G401 (cell line): ENCODE measurements at regions not wholly inside any gene's neighbourhood (a gene's known extent, or its start where the extent isn't known, plus 50 kb on each side); places are given as distances from the start of the nearest gene placed in this dataset.
"Not testable (repeated sequence)": the region's sequence is repeated elsewhere in the genome, so short reads cannot be mapped to it uniquely, and the experiment has no call there.

Experiments used
- DNase-seq: peaks from one replicate; pipeline ENCODE4 v3.0.0-alpha.2; 2015; ENCODE audit warnings: low spot score
- in situ Hi-C: cut with HindIII; loops from 2 replicates; pipeline ENCODE4 v1.10.0; 2016; ENCODE audit warnings: low sequenced_read_pairs, mixed read lengths

DNA sequence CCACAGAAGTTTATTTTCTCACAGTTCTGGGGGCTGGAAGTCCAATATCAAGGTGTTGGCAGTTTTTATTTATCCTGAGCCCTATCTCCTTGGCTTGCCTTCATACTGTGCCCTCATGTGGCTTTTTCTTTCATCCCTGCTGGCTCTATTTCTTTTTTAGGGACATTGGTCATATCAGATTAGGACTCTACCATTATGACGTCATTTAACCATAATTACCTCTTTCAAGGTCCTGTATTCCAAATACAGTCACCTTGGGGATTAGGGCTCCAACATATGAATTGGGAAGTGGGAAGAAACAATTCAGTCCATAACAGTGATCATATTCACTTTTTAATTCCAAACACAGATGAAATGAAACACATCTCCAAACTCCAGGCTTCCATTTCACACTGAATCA is 286.0 kb downstream of the SUCLG1 start:
- DNase-seq: no peak
- in situ Hi-C loops: no loop called here

DNA sequence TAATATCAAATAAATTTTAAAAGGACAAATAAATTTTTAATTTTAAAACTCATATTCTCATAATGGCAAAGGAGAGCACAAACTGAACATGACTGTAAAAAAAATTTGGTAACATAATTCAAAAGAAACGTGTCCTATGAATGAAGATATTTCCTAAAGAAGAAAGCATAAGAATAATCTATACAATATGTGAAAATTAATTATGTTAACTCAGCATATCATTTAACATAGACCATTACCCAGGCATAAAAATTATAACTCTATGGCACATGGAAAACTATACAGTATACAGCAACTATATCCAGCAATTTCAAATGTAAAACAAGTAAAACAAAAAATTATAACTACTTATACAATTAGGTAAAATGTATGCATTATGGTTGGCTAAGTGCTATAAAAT is 288.1 kb downstream of the SUCLG1 start:
- in situ Hi-C loops: no loop called here

DNA sequence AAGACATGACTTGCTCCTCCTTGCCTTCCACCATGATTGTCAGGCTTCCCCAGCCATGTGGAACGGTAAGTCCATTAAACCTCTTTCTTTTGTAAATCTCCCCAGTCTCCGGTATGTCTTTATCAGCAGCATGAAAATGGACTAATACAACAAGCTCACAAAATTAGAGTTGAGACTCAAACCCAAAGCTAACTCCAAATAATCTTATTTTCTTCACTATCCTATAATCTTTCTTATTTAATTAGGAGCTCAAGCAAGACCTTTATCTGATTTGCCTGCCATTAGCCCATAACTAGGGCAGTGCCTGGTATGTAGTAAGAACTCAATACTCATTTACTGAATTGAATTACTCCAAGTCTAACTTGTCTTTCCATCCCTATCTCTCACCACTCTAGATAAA is 289.2 kb downstream of the SUCLG1 start:
- in situ Hi-C loops: no loop called here
- no peak for DNase-seq

More for the DNA sequence above, 288.1 kb downstream of the SUCLG1 start:
- no peak for DNase-seq

GRCh38 chr2:84168552-84168951 is 290.5 kb downstream of the SUCLG1 start:
- DNase-seq, in situ Hi-C loops: not testable (repeated sequence)

- DNase-seq: no peak
- in situ Hi-C loops: no loop called here
Observed at GRCh38 chr2:84165256-84165655, 293.8 kb downstream of the SUCLG1 start.

DNA sequence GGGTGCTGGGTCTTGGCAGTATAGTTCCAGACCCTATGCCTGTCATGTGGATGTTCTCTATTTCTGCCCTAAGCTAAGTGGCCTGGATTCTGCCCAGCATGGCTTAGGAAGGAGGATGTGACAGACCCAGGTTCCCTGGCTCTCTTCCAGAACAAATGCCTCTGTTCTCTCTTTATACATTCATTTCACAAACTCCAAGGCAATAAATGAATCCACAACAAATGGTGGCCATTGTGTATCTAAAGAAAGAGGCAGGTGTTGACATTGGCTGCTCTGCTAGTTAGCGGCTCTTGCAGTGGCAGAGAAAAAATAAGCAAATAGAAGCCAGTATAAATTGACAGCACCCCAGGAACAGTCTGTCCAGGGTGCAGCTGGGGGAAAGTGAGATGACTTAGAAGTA is 298.6 kb downstream of the SUCLG1 start:
- in situ Hi-C loops: no loop called here
- no peak for DNase-seq

GRCh38 chr2:84158605-84159004 is 300.5 kb downstream of the SUCLG1 start:
- DNase-seq: no peak
- in situ Hi-C loops: no loop called here

DNA sequence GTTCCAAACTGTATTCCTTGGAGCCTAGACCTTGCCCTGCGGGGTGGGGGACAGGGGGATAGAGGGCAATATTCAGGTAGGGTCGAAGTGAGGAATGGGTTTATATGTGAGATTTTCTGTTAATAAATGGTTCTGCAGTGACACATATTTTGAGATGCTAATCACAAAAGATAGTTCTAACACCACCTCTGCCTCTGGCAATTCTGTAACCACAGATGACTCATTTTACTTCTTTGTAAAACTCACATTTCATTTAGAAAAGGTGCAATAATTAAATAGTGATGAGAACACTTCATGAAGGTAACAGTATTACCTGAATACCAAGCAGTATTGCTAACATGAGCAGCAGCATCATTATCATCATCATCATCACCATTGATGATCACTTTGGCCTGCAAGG is 306.6 kb downstream of the SUCLG1 start:
- no peak for DNase-seq

DNA sequence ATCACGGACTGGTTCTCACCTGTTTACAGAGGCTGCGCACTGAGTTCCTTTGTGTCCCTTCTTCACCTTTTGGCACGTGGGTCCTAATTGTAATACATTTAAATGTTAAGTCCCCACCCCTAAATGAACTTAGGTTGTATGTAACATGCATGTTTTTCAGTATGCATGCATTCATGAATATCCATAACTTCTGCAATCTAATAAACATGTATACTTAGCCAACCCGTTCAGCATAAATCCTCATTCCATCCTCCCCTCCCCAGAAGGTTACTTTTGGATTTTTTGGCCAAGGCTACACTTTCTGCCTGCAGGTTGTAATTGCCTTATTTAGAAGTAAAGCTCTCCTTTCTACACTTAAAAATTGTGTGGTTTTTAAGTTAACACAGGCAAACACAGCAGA is 314.7 kb downstream of the SUCLG1 start:
- in situ Hi-C loops: no loop called here
- DNase-seq: no peak

More for the DNA sequence above, 306.6 kb downstream of the SUCLG1 start:
- in situ Hi-C loops: no loop called here

DNA sequence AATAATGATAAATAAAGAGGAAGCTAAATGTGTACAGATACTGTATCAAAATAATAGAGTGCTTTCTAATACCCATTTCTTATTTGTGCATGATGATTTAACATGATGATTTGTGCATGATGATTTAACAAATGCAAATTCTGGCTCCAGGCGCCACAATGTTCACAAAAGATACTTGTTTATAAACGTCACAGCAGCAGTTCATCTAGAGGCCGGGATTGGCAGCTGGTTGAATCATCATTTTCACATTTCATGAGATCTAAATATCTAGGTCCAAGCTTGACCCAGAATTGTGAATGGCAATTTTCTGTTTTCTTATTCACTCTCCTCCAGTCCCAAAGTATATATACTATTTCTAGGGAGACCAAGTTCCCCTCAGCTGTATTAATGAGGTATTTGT is 322.0 kb downstream of the SUCLG1 start:
- DNase-seq: no peak
- in situ Hi-C loops: no loop called here

DNA sequence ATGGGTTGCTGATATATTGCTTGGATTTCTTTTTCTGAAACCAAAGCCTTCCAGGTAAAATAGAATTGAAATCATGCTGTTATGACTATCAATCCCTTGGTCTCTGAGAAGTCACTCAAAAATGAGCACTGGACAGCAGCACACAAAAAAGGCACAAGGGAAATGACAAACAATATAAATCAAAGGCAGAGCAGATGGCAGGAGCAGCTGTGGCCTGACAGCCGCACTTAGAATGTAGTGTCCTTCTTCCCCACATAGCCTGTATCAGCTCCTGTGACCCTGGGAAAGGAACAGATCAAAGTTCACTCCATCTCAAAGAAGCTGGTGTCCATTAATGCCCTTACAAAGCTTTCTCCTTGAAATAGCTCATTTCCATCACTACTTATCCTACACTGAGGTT is 326.7 kb downstream of the SUCLG1 start:
- in situ Hi-C loops: no loop called here

GRCh38 chr2:84131278-84131830 is 327.7 kb downstream of the SUCLG1 start:
- in situ Hi-C loops: no loop called here
- DNase-seq: no peak

More for the DNA sequence above, 326.7 kb downstream of the SUCLG1 start:
- no peak for DNase-seq

GRCh38 chr2:84129018-84129417 is 330.1 kb downstream of the SUCLG1 start:
- DNase-seq: no peak
- in situ Hi-C loops: no loop called here

GRCh38 chr2:84127812-84128211 is 331.3 kb downstream of the SUCLG1 start:
- in situ Hi-C loops, DNase-seq: not testable (repeated sequence)

- in situ Hi-C loops: no loop called here
- DNase-seq: no peak
Observed at GRCh38 chr2:84126530-84126929, 332.6 kb downstream of the SUCLG1 start.

DNA sequence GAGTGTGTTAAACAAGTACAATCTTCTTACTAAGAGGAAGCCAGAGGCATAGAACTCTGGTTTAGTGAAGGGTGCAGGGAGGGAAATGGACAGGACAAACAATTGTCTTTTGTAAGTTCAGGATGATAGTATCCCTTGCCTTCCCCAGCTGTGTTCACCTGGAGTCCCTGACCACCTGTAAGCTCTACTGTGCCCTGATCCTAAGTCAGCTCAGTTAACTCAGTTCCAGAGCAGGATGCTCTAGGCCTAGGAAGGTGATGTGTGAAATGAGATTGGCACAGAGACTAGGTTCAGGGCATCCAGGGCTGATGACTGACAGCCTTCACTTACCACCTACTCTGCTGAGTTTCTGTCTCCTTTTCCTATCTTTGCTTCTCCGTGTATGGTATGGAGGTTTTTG is 333.0 kb downstream of the SUCLG1 start:
- in situ Hi-C loops: no loop called here
- no peak for DNase-seq

DNA sequence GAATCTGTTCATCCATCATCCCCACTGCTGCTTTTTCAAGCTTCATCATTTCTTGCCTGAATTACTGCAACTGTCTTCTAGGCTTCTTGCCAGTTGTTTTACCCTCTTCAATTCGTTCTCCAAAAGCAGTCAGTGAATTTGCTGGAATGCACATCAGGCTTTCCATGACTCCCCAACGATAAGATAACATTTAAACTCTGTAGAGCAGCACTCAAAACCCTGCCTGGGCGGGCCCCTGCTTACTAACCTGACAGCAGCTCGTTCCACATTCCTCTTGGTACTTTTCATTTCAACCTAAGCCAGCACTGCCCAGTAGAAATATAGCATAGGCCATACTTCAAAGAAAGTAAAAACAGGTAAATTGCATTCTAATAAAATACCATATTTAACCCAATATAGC is 342.9 kb downstream of the SUCLG1 start:
- DNase-seq: no peak
- in situ Hi-C loops: no loop called here

DNA sequence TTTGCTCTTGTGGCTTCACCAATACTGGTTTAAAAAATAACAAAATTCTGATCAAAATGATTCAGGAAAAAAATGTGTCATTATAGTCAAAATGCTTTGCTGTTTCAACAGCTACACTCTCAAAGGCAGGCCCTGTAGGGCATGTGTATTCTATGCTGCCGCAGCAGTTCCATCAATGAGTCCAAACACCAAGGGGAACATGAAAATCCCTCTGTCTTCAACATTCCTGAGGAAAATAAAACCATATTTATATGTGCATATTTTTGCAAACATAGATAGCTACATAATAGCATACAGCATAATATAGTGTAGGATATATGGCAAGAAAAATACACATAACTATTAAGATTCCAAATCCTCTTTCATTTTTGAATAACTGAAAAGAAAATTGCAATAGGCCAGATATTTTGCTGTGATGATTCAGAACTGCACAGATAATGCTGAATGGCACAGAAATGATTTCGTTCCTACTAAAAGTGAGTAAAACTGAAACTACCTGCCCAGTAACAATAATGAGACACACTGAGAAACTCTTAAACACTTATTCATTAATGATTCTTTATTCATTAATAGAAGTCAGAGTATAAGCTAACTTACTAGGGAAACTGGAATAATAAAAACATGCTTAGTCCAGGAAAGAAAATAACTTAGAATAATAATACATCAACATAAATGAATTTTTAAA is 343.8 kb downstream of the SUCLG1 start:
- in situ Hi-C loops: no loop called here
- no peak for DNase-seq

GRCh38 chr2:84103816-84104527 is 355.1 kb downstream of the SUCLG1 start:
- in situ Hi-C loops, DNase-seq: not testable (repeated sequence)

DNA sequence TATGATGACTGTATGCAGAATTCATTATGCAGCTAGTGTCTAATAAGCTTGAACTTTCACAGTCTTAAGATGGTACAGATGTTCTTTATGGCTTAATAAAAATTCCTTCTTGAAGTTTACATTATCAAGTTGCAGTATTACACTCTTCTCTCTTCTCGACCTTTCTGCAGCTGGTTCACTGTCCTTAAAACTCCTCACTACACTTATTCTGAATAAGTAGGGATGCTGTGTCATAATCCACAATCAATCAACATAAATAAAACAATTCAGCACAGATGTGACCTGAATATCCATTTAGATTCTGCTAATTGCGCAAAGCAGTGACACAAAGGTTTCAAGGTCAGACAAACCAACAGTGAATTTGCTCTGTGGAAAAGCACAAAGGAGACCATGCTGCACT is 356.8 kb downstream of the SUCLG1 start:
- in situ Hi-C loops: no loop called here
- no peak for DNase-seq

DNA sequence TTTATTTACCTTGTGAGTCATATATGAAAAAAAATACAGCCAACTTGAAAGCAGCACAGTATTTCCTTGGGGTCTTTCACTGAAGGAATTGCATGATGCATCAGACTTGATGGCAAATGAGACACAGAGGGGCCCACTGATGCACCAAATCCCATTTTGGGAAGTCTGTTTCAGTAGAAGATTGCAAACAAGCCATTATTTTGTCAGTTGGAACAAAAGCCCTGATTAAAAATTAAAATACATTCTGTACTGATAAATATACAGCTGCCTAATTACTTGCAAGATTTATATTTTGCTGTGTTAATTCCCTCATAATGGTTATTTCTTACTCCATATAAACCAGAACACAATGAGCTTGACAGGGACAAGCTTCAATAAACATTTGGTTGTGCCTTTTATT is 370.4 kb downstream of the SUCLG1 start:
- DNase-seq: no peak
- in situ Hi-C loops: no loop called here
